ENCODE measurements at regions not wholly inside any gene's neighbourhood (a gene's known extent, or its start where the extent isn't known, plus 50 kb on each side); places are given as distances from the start of the nearest gene placed in this dataset.

DNA sequence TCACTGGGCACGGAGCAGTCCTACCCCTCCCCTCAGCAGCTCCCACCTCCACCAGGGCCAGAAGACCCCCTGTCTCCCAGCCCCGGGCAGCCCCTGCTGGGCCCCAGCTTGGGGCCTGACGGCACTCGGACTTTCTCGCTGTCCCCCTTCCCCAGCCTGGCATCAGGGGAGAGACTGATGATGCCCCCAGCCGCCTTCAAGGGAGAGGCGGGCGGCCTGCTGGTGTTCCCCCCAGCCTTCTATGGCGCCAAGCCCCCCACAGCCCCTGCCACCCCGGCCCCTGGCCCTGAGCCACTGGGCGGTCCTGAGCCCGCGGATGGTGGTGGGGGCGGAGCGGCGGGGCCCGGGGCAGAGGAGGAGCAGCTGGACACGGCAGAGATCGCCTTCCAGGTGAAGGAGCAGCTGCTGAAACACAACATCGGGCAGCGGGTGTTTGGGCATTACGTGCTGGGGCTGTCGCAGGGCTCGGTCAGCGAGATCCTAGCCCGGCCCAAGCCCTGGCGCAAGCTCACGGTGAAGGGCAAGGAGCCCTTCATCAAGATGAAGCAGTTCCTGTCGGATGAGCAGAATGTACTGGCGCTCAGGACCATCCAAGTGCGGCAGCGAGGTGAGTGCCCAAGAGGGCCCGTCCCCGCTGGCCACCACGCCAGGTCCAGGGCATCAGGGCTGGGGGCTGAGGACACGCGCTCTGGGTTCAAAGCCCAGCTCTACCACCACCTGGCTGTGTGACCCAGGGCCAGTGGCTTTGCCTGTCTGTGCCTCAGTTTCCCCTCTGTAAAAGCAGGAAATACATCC, 58.6 kb downstream of the PHETA1 start:
- TF ChIP-seq POLR2A (IDR thresholded peaks at IDR 0.05) (no peak), POLR2AphosphoS5 (IDR thresholded peaks at IDR 0.05) (no peak)
- TF ChIP-seq, protein P1, sequence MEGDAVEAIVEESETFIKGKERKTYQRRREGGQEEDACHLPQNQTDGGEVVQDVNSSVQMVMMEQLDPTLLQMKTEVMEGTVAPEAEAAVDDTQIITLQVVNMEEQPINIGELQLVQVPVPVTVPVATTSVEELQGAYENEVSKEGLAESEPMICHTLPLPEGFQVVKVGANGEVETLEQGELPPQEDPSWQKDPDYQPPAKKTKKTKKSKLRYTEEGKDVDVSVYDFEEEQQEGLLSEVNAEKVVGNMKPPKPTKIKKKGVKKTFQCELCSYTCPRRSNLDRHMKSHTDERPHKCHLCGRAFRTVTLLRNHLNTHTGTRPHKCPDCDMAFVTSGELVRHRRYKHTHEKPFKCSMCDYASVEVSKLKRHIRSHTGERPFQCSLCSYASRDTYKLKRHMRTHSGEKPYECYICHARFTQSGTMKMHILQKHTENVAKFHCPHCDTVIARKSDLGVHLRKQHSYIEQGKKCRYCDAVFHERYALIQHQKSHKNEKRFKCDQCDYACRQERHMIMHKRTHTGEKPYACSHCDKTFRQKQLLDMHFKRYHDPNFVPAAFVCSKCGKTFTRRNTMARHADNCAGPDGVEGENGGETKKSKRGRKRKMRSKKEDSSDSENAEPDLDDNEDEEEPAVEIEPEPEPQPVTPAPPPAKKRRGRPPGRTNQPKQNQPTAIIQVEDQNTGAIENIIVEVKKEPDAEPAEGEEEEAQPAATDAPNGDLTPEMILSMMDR (IDR thresholded peaks at IDR 0.05) = no peak
- no peak for DNase-seq (ENCODE audit: low spot score in 2 of 2)
- Histone ChIP-seq H3K27me3 (peaks cover 0 to 12% of the 10 kb centered on the region in 2 donors), H3K4me3 (no peak overlapping the region), H3K4me1 (no peaks in the 10 kb centered on the region), H3K36me3 (no peaks in the 10 kb centered on the region), H3K9me3 (peaks cover 11 to 20% of the 10 kb centered on the region in 2 donors), H3K27ac (no peak overlapping the region)
- intact Hi-C loops (cut with DNase I; ENCODE audit: low total_unique reads) = no loop called here

DNA sequence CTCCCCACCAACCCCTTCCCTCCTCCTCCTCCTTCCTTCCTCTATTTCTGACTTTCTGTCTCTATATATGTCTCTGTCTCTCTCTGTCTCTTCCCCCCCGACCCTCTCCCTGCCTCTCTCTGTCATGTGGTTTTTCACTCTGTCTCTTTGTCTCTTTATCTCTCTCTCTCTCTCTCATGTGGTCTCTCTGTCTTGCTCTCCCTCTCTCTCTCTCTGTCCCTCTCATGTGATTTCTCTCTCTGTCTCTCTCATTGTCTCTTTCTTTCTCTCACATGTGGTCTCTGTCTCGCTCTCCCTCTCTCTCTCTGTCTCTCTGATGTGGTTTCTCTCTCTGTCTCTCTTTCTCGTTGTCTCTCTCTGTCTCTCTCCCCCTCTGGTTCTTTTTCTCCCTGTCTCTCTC, 59.3 kb downstream of the PHETA1 start:
- Histone ChIP-seq H3K27ac (no peak overlapping the region), H3K9me3 (peaks cover 18 to 27% of the 10 kb centered on the region in 2 donors), H3K4me1 (no peaks in the 10 kb centered on the region), H3K27me3 (peaks cover 0 to 12% of the 10 kb centered on the region in 2 donors), H3K4me3 (no peak overlapping the region), H3K36me3 (no peaks in the 10 kb centered on the region)
- intact Hi-C loops (cut with DNase I; ENCODE audit: low total_unique reads) = no loop called here
- TF ChIP-seq, protein P1 (IDR thresholded peaks at IDR 0.05) = no peak
- TF ChIP-seq POLR2A (IDR thresholded peaks at IDR 0.05) = no peak
- no peak for TF ChIP-seq POLR2AphosphoS5 (IDR thresholded peaks at IDR 0.05)
- no peak for DNase-seq (ENCODE audit: low spot score in 2 of 2)

DNA sequence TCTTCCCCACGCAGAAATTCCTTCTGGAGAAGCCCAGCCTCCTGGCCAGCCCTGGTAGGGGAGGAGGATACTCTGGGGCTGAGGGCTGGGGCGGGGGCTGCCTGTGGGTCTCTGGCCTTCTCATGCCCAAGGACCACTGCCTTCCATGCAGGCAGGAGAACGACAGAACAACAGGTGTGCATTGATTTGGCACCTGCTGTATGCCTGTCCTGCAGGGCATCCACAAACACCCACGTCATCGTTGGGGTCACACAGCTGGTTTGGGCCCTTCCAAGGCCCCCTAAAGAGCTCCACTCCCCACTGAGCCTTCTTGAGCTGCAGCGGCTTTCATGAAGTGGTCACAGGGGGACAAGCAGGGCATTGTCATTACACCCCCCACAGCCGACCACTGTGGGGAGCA, 60.4 kb downstream of the PHETA1 start:
- Histone ChIP-seq H3K4me3 (no peak overlapping the region), H3K4me1 (no peaks in the 10 kb centered on the region), H3K9me3 (peaks cover 29 to 38% of the 10 kb centered on the region in 2 donors), H3K27ac (no peak overlapping the region), H3K27me3 (peaks cover 0 to 10% of the 10 kb centered on the region in 2 donors), H3K36me3 (no peaks in the 10 kb centered on the region)
- no peak for DNase-seq (ENCODE audit: low spot score in 2 of 2)
- intact Hi-C loops (cut with DNase I; ENCODE audit: low total_unique reads) = no loop called here
- TF ChIP-seq, protein P1 (IDR thresholded peaks at IDR 0.05) = no peak
- TF ChIP-seq POLR2A (IDR thresholded peaks at IDR 0.05) (no peak), POLR2AphosphoS5 (IDR thresholded peaks at IDR 0.05) (no peak)

DNA sequence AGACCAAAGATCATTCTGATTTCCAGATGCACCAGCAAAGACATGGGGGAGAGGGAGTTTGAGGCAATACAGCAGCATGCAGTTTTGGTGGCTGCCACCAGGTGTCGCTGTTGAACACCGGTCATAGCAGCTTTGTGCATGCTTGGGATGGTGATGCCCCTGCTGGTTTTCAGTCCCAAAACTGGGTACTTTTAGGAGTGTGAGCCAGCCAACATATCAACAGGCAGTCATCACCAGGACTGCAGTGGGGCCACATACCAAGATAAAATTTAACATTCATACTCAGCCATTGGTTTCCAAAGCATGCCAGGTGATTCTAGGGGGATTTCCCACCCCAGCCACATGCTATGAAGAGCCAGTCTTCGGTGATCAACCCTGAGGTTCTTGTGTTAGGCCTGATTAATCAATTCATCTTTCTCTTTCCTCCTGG, 64.2 kb downstream of the PHETA1 start:
- Histone ChIP-seq H3K27ac (no peak overlapping the region), H3K36me3 (no peaks in the 10 kb centered on the region), H3K4me3 (no peak overlapping the region), H3K9me3 (peaks cover 29 to 38% of the 10 kb centered on the region in 2 donors), H3K27me3 (no peaks in the 10 kb centered on the region), H3K4me1 (no peaks in the 10 kb centered on the region)
- intact Hi-C loops (cut with DNase I; ENCODE audit: low total_unique reads) = no loop called here
- TF ChIP-seq, protein P1 (IDR thresholded peaks at IDR 0.05) = peak in 2 of 3 donors; percentile 16 to 32
- no peak for TF ChIP-seq POLR2A (IDR thresholded peaks at IDR 0.05)
- no peak for TF ChIP-seq POLR2AphosphoS5 (IDR thresholded peaks at IDR 0.05)
- DNase-seq (ENCODE audit: low spot score in 2 of 2) = no peak

DNA sequence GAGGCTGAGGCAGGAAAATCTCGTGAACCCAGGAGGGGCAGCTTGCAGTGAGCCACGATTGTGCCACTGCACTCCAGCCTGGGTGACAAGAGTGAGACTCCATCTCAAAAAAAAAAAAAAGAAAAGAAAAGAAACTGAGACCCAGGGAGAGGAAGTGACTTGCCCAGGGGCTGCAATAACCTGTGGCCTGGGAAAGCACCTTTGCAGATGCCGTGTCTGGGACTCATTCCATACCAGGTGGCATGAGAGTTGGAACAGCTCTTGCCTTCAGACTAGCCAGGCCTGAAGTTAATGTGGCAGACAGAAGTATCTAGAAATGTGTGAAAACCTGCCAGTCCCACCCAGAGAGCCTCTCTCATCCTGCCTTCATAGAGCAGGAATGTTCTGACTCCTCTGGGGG, 65.4 kb downstream of the PHETA1 start:
- DNase-seq (ENCODE audit: low spot score in 2 of 2) = no peak
- Histone ChIP-seq H3K36me3 (no peaks in the 10 kb centered on the region), H3K4me3 (no peak overlapping the region), H3K9me3 (peaks cover 29 to 38% of the 10 kb centered on the region in 2 donors), H3K27me3 (peaks cover 0 to 4% of the 10 kb centered on the region in 2 donors), H3K4me1 (no peaks in the 10 kb centered on the region), H3K27ac (no peak overlapping the region)
- intact Hi-C loops (cut with DNase I; ENCODE audit: low total_unique reads) = no loop called here
- TF ChIP-seq POLR2A (IDR thresholded peaks at IDR 0.05) = no peak
- TF ChIP-seq, protein P1 (IDR thresholded peaks at IDR 0.05) = no peak
- TF ChIP-seq POLR2AphosphoS5 (IDR thresholded peaks at IDR 0.05) = no peak

Measured in breast epithelium (tissue), 4 donors.